CD4-positive, alpha-beta T cell (primary cell): ENCODE measurements at regions not wholly inside any gene's neighbourhood (a gene's known extent, or its start where the extent isn't known, plus 50 kb on each side); places are given as distances from the start of the nearest gene placed in this dataset.

ENCODE experiments used
- ATAC-seq: fragments of 200-7000 bp; cut with Tn5 transposase; one replicate; pipeline ENCODE4 v1.10.0; 2022; ENCODE audit warnings: mild to moderate bottlenecking; ENCODE audit not compliant: poor library complexity
- CTCF ChIA-PET: fragments of 350-600 bp; sonication (Branson Sonifier 250); formaldehyde crosslinking; loops from one replicate; lab custom pipeline; 2021; ENCODE audit warnings: antibody characterized with exemption, inconsistent platforms; lab: Charles Lee
- POLR2A ChIA-PET: fragments of 350-600 bp; sonication (Branson Sonifier 250); formaldehyde crosslinking; loops from one replicate; lab custom pipeline; 2021; ENCODE audit warnings: antibody characterized with exemption, inconsistent platforms; lab: Charles Lee
- DNase-seq, 14 experiments: peaks; one replicate each; pipeline ENCODE4 v3.0.0-alpha.2; 2013 to 2020; ENCODE audit warnings: mixed read lengths in 2 of 14
- H3K27ac ChIP-seq, 2 donors: one replicate each; pipeline versions ENCODE4 v1.5.1 to v1.7.0; 2013; ENCODE audit warnings: low read length in 2 of 2, low read depth in 1 of 2, mild to moderate bottlenecking in 1 of 2
- H3K27me3 ChIP-seq, 2 experiments: 1 replicate in 1 of 2; 2 replicates in 1 of 2; pipeline versions ENCODE4 v1.6.1 to v1.7.0; 2013; ENCODE audit warnings: low read length in 2 of 2, control low read depth in 1 of 2, mild to moderate bottlenecking in 1 of 2, moderate library complexity in 1 of 2; ENCODE audit not compliant: insufficient read depth in 2 of 2, control insufficient read depth in 1 of 2
- H3K36me3 ChIP-seq: one replicate; pipeline ENCODE4 v1.6.1; 2013; ENCODE audit warnings: low read length, control low read depth; ENCODE audit not compliant: insufficient read depth
- H3K4me1 ChIP-seq: one replicate; pipeline ENCODE4 v1.6.1; 2013; ENCODE audit warnings: low read length, control low read depth; ENCODE audit not compliant: insufficient read depth
- H3K4me3 ChIP-seq: one replicate; pipeline ENCODE4 v1.5.1; 2013; ENCODE audit warnings: mild to moderate bottlenecking, low read length, moderate library complexity
- H3K9me3 ChIP-seq, 2 experiments: 1 replicate in 1 of 2; 2 replicates in 1 of 2; pipeline versions ENCODE4 v1.6.1 to v1.7.0; 2013; ENCODE audit warnings: low read length in 2 of 2, mild to moderate bottlenecking in 2 of 2, control low read depth in 1 of 2, moderate library complexity in 1 of 2; ENCODE audit not compliant: control insufficient read depth in 1 of 2, insufficient read depth in 1 of 2
- H3K27ac Mint-ChIP-seq: one replicate; pipeline ENCODE4 v1.8.0; 2020; ENCODE audit warnings: mixed read lengths
- H3K27me3 Mint-ChIP-seq: one replicate; pipeline ENCODE4 v1.8.0; 2021; ENCODE audit warnings: mixed read lengths
- H3K36me3 Mint-ChIP-seq: one replicate; pipeline ENCODE4 v1.8.0; 2021; ENCODE audit warnings: low read depth, mixed read lengths
- H3K4me1 Mint-ChIP-seq: one replicate; pipeline ENCODE4 v1.8.0; 2021; ENCODE audit warnings: low read depth, mixed read lengths
- H3K4me3 Mint-ChIP-seq: one replicate; pipeline ENCODE4 v1.8.0; 2020; ENCODE audit warnings: mild to moderate bottlenecking, mixed read lengths
- H3K9me3 Mint-ChIP-seq: one replicate; pipeline ENCODE4 v1.8.0; 2020; ENCODE audit warnings: mixed read lengths
- intact Hi-C, 2 experiments: fragments of 100-400 bp; cut with DNase I in 1 of 2; cut with micrococcal nuclease in 1 of 2; formaldehyde crosslinking; loops; one replicate each; pipeline versions ENCODE4 v1.15.1 to v1.9.0; 2023 to 2025; cut with DNase I, micrococcal nuclease
- TF ChIP-seq, protein P1 (sequence below): fragments of 200-600 bp; IDR thresholded peaks from one replicate; pipeline ENCODE4 v1.8.0; 2022; ENCODE audit warnings: antibody characterized with exemption, mild to moderate bottlenecking

DNA sequence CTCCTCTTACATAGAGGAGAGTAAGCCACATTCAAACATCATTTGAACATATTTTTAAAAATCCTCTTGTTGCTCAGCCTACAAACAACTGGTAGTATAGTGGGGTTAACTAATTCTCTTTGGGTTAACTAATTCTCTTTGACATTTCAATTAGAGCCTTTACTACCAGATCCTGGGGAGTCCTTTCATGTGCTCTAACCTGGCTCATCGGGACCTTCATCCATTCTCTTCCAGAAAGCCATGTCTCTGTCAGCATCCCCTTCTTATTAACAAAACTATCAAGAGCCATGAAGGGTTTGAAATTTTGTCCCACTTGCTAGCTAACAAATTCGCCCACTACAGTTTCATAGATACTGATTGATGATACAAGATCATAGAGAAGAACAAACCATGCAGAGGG, 349.8 kb upstream of the PABPC4L start:
- no peaks in the 10 kb centered on the region for H3K4me1 Mint-ChIP-seq
- Histone ChIP-seq H3K27ac (no peak overlapping the region), H3K4me1 (no peaks in the 10 kb centered on the region), H3K27me3 (no peaks in the 10 kb centered on the region), H3K4me3 (no peak overlapping the region), H3K9me3 (peaks cover 2% of the 10 kb centered on the region in 2 experiments), H3K36me3 (no peaks in the 10 kb centered on the region)
- no peak overlapping the region for H3K4me3 Mint-ChIP-seq
- H3K36me3 Mint-ChIP-seq: no peaks in the 10 kb centered on the region
- H3K27ac Mint-ChIP-seq: no peak overlapping the region
- ChIA-PET CTCF (no interaction called here), POLR2A (no interaction called here)
- intact Hi-C loops: no loop called here
- H3K9me3 Mint-ChIP-seq: peaks cover 10% of the 10 kb centered on the region
- DNase-seq (no peak), ATAC-seq (no peak)
- TF ChIP-seq, protein P1, sequence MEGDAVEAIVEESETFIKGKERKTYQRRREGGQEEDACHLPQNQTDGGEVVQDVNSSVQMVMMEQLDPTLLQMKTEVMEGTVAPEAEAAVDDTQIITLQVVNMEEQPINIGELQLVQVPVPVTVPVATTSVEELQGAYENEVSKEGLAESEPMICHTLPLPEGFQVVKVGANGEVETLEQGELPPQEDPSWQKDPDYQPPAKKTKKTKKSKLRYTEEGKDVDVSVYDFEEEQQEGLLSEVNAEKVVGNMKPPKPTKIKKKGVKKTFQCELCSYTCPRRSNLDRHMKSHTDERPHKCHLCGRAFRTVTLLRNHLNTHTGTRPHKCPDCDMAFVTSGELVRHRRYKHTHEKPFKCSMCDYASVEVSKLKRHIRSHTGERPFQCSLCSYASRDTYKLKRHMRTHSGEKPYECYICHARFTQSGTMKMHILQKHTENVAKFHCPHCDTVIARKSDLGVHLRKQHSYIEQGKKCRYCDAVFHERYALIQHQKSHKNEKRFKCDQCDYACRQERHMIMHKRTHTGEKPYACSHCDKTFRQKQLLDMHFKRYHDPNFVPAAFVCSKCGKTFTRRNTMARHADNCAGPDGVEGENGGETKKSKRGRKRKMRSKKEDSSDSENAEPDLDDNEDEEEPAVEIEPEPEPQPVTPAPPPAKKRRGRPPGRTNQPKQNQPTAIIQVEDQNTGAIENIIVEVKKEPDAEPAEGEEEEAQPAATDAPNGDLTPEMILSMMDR: no peak
- H3K27me3 Mint-ChIP-seq: no peaks in the 10 kb centered on the region

DNA sequence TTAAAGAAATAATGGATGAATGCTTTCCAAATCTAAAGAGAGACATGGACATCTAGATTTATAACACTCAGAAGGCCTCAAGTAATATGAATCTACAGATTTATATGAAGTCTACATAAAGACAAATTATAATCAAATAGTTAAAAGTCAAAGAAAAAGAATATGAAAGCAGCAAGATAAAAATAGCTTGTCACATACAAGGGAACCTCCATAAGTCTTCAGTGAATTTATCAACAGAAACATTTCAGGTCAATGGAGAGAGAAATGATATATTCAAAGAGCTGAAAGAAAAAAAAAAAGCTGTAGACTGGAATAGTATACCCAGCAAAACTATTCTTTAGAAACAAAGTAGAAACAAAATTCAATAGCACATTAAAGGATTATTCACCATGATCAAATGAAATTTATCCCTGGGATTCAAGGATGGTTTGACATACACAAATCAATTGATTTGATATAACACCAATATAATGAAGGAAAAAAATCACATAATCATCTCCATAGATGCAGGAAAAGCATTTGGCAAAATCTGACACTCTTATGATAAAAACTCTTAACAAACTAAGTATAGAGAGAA, 346.6 kb upstream of the PABPC4L start:
- Mint-ChIP-seq H3K27me3 (no peaks in the 10 kb centered on the region), H3K27ac (no peak overlapping the region), H3K4me1 (no peaks in the 10 kb centered on the region), H3K9me3 (peaks cover 12% of the 10 kb centered on the region), H3K36me3 (no peaks in the 10 kb centered on the region), H3K4me3 (no peak overlapping the region)
- H3K36me3 ChIP-seq: no peaks in the 10 kb centered on the region
- CTCF ChIA-PET: no interaction called here
- no peaks in the 10 kb centered on the region for H3K27me3 ChIP-seq
- H3K4me3 ChIP-seq: no peak overlapping the region
- H3K4me1 ChIP-seq: no peaks in the 10 kb centered on the region
- TF ChIP-seq, protein P1: no peak
- peaks cover 7 to 11% of the 10 kb centered on the region in 2 experiments for H3K9me3 ChIP-seq
- POLR2A ChIA-PET: no interaction called here
- intact Hi-C loops: no loop called here
- ATAC-seq (no peak), DNase-seq (no peak)
- no peak overlapping the region for H3K27ac ChIP-seq

DNA sequence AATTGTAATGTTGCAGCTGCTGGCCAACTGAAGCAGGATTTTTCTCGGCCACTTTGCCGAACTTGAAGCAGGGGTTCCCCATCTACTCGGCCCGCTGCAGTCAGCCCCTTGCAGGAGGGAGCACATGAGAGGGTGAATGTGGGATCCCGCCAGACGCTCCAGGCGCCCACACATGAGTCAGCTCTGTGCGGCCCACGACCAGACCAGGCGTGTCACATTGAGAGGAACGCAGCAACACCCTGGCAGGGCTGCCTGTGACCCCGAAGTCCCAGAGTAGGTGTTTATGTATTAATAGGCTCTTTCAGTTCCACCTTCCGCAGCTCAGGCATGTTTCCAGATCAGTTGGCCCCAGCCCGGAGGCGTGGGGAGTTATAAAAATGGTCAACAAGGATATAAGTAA, 344.7 kb upstream of the PABPC4L start:
- TF ChIP-seq, protein P1: no peak
- no peak for ATAC-seq
- POLR2A ChIA-PET: no interaction called here
- H3K4me3 ChIP-seq: no peak overlapping the region
- CTCF ChIA-PET: no interaction called here
- H3K9me3 Mint-ChIP-seq: peaks cover 9% of the 10 kb centered on the region
- intact Hi-C loops: no loop called here
- peaks cover 7 to 11% of the 10 kb centered on the region in 2 experiments for H3K9me3 ChIP-seq
- H3K27ac ChIP-seq: no peak overlapping the region
- no peaks in the 10 kb centered on the region for H3K4me1 ChIP-seq
- H3K4me1 Mint-ChIP-seq: no peaks in the 10 kb centered on the region
- DNase-seq: peak in 1 of 14 experiments; percentile 3
- H3K27me3 Mint-ChIP-seq: no peaks in the 10 kb centered on the region
- H3K4me3 Mint-ChIP-seq: no peak overlapping the region
- H3K36me3 ChIP-seq: no peaks in the 10 kb centered on the region
- no peaks in the 10 kb centered on the region for H3K36me3 Mint-ChIP-seq
- H3K27ac Mint-ChIP-seq: no peak overlapping the region
- no peaks in the 10 kb centered on the region for H3K27me3 ChIP-seq
